Upper lobe of left lung (tissue), 4 donors: ENCODE measurements at regions not wholly inside any gene's neighbourhood (a gene's known extent, or its start where the extent isn't known, plus 50 kb on each side); places are given as distances from the start of the nearest gene placed in this dataset.

ENCODE experiments used
- POLR2A ChIP-seq, 4 donors: fragments of 450-650 bp; IDR thresholded peaks; one replicate each; pipeline ENCODE4 v1.5.1; 2016 to 2017; ENCODE audit warnings: antibody characterized with exemption in 4 of 4, mild to moderate bottlenecking in 2 of 4
- TF ChIP-seq, protein P1 (sequence below), 6 experiments: fragments of 450-650 bp in 4 of 6; fragments of 200-600 bp in 2 of 6; sonication (generic) in 2 of 6; IDR thresholded peaks; one replicate each; pipeline ENCODE4 v1.5.1; 2016 to 2019; ENCODE audit warnings: antibody characterized with exemption in 6 of 6

DNA sequence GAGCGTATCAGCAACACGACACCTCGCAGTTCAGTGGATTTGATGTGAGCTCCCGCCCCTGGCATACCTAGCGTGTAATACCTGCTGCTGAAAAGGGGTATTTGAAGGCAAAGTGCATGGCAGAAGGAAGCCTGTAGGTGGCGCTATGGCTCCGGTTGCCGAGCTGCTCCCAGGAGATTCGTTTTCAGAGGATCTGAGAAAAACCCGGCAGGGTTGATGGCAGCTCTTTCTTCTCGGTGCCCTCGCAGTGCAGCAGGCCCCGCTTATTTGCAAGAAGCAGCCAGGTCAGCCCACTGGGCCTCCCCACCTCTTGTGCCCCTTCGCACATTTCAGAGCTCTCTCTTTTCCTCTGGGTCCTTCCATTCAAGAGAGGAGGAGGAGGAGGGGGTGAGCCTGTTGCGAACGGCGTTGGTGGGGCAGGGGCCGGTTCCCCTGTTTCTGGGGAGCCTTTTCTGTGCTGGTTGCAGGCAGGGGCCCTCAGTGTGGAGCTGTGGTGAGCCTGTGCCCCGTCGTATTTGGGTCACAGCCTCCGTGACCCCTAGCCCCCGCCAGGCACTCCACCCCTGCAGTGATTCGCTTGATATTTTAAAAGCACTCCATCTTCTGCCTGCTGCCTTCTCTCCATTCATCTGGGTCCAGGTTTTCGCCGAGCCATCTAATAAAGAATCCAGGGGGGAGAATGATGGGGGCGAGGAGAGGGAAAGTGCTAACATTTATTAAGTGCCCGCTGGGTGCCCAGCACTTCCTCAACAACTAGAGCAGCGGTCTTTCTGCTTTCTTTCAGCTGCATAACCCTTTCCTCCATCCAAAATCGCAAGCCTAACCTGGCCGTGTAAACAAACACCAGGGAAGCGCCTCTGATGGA is 85.3 kb upstream of the SYT13 start:
- TF ChIP-seq, protein P1, sequence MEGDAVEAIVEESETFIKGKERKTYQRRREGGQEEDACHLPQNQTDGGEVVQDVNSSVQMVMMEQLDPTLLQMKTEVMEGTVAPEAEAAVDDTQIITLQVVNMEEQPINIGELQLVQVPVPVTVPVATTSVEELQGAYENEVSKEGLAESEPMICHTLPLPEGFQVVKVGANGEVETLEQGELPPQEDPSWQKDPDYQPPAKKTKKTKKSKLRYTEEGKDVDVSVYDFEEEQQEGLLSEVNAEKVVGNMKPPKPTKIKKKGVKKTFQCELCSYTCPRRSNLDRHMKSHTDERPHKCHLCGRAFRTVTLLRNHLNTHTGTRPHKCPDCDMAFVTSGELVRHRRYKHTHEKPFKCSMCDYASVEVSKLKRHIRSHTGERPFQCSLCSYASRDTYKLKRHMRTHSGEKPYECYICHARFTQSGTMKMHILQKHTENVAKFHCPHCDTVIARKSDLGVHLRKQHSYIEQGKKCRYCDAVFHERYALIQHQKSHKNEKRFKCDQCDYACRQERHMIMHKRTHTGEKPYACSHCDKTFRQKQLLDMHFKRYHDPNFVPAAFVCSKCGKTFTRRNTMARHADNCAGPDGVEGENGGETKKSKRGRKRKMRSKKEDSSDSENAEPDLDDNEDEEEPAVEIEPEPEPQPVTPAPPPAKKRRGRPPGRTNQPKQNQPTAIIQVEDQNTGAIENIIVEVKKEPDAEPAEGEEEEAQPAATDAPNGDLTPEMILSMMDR (IDR thresholded peaks at IDR 0.05), result peak; percentile 77 to 92 (median 80)
- no peak for TF ChIP-seq POLR2A (IDR thresholded peaks at IDR 0.05)
